Parathyroid adenoma (tissue), 2 donors: ENCODE measurements at regions not wholly inside any gene's neighbourhood (a gene's known extent, or its start where the extent isn't known, plus 50 kb on each side); places are given as distances from the start of the nearest gene placed in this dataset.

Experiments used
- H2AFZ ChIP-seq: fragments of 300-600 bp; sonication (generic); one replicate; pipeline ENCODE4 v1.7.0; 2017; ENCODE audit warnings: antibody characterized with exemption, mild to moderate bottlenecking
- H3K27ac ChIP-seq: fragments of 300-600 bp; sonication (generic); one replicate; pipeline ENCODE4 v1.7.0; 2017
- H3K27me3 ChIP-seq: fragments of 300-600 bp; sonication (generic); one replicate; pipeline ENCODE4 v1.7.0; 2017; ENCODE audit warnings: low read length; ENCODE audit not compliant: control insufficient read depth, insufficient read depth
- H3K36me3 ChIP-seq: fragments of 300-600 bp; sonication (generic); one replicate; pipeline ENCODE4 v1.7.0; 2017; ENCODE audit warnings: low read length; ENCODE audit not compliant: control insufficient read depth, insufficient read depth
- H3K4me1 ChIP-seq: fragments of 300-600 bp; sonication (generic); one replicate; pipeline ENCODE4 v1.7.0; 2017; ENCODE audit warnings: control low read depth
- H3K4me2 ChIP-seq: fragments of 300-600 bp; sonication (generic); one replicate; pipeline ENCODE4 v1.7.0; 2017; ENCODE audit warnings: low read length
- H3K4me3 ChIP-seq: fragments of 300-600 bp; sonication (generic); one replicate; pipeline ENCODE4 v1.7.0; 2017; ENCODE audit warnings: low read depth, low read length
- H3K79me2 ChIP-seq: fragments of 300-600 bp; sonication (generic); one replicate; pipeline ENCODE4 v1.7.0; 2017; ENCODE audit warnings: control low read depth
- H3K9ac ChIP-seq: fragments of 300-600 bp; sonication (generic); one replicate; pipeline ENCODE4 v1.7.0; 2017; ENCODE audit warnings: mild to moderate bottlenecking
- H3K9me3 ChIP-seq: fragments of 300-600 bp; sonication (generic); one replicate; pipeline ENCODE4 v1.7.0; 2017; ENCODE audit warnings: low read length; ENCODE audit not compliant: control insufficient read depth
- CTCF ChIP-seq: fragments of 300-600 bp; sonication (generic); IDR thresholded peaks from one replicate; pipeline ENCODE4 v1.7.0; 2017; ENCODE audit warnings: antibody characterized with exemption, mild to moderate bottlenecking
- donor health status: primary hyperparathyroidism.

GRCh38 chr2:238699307-238700116 is 148.4 kb upstream of the TWIST2 start:
- Histone ChIP-seq H3K27me3 (no peaks in the 10 kb centered on the region), H3K27ac (no peak overlapping the region)

GRCh38 chr2:238700117-238700457 is 147.8 kb upstream of the TWIST2 start:
- Histone ChIP-seq H3K4me1 (no peaks in the 10 kb centered on the region), H3K27me3 (no peaks in the 10 kb centered on the region), H3K9me3 (no peaks in the 10 kb centered on the region), H3K4me3 (no peak overlapping the region), H2AFZ (no peak overlapping the region), H3K27ac (no peak overlapping the region), H3K79me2 (no peaks in the 10 kb centered on the region), H3K9ac (no peak overlapping the region), H3K36me3 (no peaks in the 10 kb centered on the region), H3K4me2 (no peak overlapping the region)
- TF ChIP-seq CTCF: no peak

More at GRCh38 chr2:238699307-238700116, 148.4 kb upstream of the TWIST2 start:
- no peak overlapping the region for H3K9ac ChIP-seq
- no peaks in the 10 kb centered on the region for H3K79me2 ChIP-seq
- no peak overlapping the region for H2AFZ ChIP-seq
- no peaks in the 10 kb centered on the region for H3K9me3 ChIP-seq
- H3K4me3 ChIP-seq: no peak overlapping the region
- H3K4me1 ChIP-seq: no peaks in the 10 kb centered on the region
- H3K36me3 ChIP-seq: no peaks in the 10 kb centered on the region
- no peak overlapping the region for H3K4me2 ChIP-seq
- TF ChIP-seq CTCF: no peak

- H3K4me2 ChIP-seq: no peak overlapping the region
- H3K79me2 ChIP-seq: no peaks in the 10 kb centered on the region
- no peak overlapping the region for H2AFZ ChIP-seq
- H3K27me3 ChIP-seq: no peaks in the 10 kb centered on the region
- no peak overlapping the region for H3K4me3 ChIP-seq
- H3K4me1 ChIP-seq: no peaks in the 10 kb centered on the region
- H3K27ac ChIP-seq: no peak overlapping the region
- no peak overlapping the region for H3K9ac ChIP-seq
- no peaks in the 10 kb centered on the region for H3K9me3 ChIP-seq
- H3K36me3 ChIP-seq: no peaks in the 10 kb centered on the region
- no peak for TF ChIP-seq CTCF
Observed at GRCh38 chr2:238700506-238701340, 147.2 kb upstream of the TWIST2 start.

GRCh38 chr2:238701341-238702206 is 146.3 kb upstream of the TWIST2 start:
- H2AFZ ChIP-seq: no peak overlapping the region
- H3K4me3 ChIP-seq: no peak overlapping the region
- no peaks in the 10 kb centered on the region for H3K4me1 ChIP-seq
- no peak overlapping the region for H3K9ac ChIP-seq
- H3K27me3 ChIP-seq: no peaks in the 10 kb centered on the region
- TF ChIP-seq CTCF: no peak
- no peaks in the 10 kb centered on the region for H3K79me2 ChIP-seq
- no peak overlapping the region for H3K27ac ChIP-seq
- H3K36me3 ChIP-seq: no peaks in the 10 kb centered on the region
- no peaks in the 10 kb centered on the region for H3K9me3 ChIP-seq
- no peak overlapping the region for H3K4me2 ChIP-seq
